ENCODE measurements at regions not wholly inside any gene's neighbourhood (a gene's known extent, or its start where the extent isn't known, plus 50 kb on each side); places are given as distances from the start of the nearest gene placed in this dataset.

DNA sequence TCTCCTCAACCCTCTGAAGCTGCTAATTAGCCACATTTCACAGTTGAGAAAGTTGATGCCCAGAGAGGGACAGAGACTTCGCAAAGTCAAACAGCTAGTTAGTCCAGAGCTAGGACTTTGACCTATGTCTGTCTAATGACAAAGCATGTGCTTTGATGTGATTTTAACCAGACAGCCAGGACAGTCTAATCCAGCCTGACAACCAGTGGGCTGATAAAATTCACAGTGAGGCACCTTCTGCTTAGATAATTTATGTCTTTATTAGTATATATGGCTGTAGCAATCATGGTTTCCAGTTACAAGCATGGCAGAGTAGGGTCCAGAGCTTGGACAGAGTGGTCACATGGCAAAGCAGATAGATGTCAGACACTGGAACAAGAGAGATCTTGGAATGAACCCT lies 133.6 kb upstream of the C1QTNF7 start:
- WGBS, 3 donors = 79 to 95% (median 79%) methylated on average over 1 of the region's 1 CpG
- Histone ChIP-seq H3K27me3 (ENCODE audit: control insufficient read depth in 3 of 3, insufficient read depth in 3 of 3, low read length in 3 of 3) (no peaks in the 10 kb centered on the region), H3K36me3 (ENCODE audit: control insufficient read depth in 3 of 3, insufficient read depth in 2 of 3, low read depth in 1 of 3, low read length in 3 of 3) (no peaks in the 10 kb centered on the region), H3K27ac (ENCODE audit: low read depth in 1 of 3, low read length in 2 of 3) (no peak overlapping the region), H3K4me1 (ENCODE audit: control insufficient read depth in 3 of 3, insufficient read depth in 2 of 3, low read depth in 1 of 3, low read length in 2 of 3) (no peaks in the 10 kb centered on the region), H3K4me3 (ENCODE audit: low read depth in 1 of 3, low read length in 3 of 3) (no peak overlapping the region), H3K9me3 (ENCODE audit: control insufficient read depth in 2 of 2, insufficient read depth in 1 of 2, low read depth in 1 of 2, low read length in 1 of 2) (no peaks in the 10 kb centered on the region)
- DNase-seq = no peak
- no peak for FAIRE-seq

DNA sequence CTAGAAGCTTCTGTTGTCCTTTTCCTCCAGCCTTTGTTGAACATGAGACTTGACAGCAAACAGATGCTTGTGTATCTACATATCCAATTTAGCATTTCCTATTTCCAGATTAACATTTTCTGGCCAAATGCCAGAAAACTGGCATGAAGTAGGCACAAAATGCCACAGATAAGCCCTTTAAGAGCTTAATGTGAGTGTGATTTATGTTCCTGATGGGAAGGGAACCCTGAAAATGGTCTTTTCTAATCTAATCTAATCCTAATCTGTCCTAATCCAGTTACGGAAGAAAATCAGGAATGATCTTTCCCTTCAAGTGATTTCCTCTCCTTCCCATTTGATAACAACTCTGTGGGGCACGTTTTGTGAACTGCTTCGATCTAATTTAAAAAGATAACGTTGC lies 133.0 kb upstream of the C1QTNF7 start:
- no peaks in the 10 kb centered on the region for H3K9me3 ChIP-seq (ENCODE audit: control insufficient read depth in 2 of 2, insufficient read depth in 1 of 2, low read depth in 1 of 2, low read length in 1 of 2)
- H3K36me3 ChIP-seq (ENCODE audit: control insufficient read depth in 3 of 3, insufficient read depth in 2 of 3, low read depth in 1 of 3, low read length in 3 of 3) = no peaks in the 10 kb centered on the region
- no peak for DNase-seq
- no peaks in the 10 kb centered on the region for H3K4me1 ChIP-seq (ENCODE audit: control insufficient read depth in 3 of 3, insufficient read depth in 2 of 3, low read depth in 1 of 3, low read length in 2 of 3)
- WGBS, 3 donors = 41 to 55% (median 48%) methylated on average over 4 of the region's 4 CpGs
- no peak for FAIRE-seq
- no peak overlapping the region for H3K4me3 ChIP-seq (ENCODE audit: low read depth in 1 of 3, low read length in 3 of 3)
- no peak overlapping the region for H3K27ac ChIP-seq (ENCODE audit: low read depth in 1 of 3, low read length in 2 of 3)
- H3K27me3 ChIP-seq (ENCODE audit: control insufficient read depth in 3 of 3, insufficient read depth in 3 of 3, low read length in 3 of 3) = no peaks in the 10 kb centered on the region

DNA sequence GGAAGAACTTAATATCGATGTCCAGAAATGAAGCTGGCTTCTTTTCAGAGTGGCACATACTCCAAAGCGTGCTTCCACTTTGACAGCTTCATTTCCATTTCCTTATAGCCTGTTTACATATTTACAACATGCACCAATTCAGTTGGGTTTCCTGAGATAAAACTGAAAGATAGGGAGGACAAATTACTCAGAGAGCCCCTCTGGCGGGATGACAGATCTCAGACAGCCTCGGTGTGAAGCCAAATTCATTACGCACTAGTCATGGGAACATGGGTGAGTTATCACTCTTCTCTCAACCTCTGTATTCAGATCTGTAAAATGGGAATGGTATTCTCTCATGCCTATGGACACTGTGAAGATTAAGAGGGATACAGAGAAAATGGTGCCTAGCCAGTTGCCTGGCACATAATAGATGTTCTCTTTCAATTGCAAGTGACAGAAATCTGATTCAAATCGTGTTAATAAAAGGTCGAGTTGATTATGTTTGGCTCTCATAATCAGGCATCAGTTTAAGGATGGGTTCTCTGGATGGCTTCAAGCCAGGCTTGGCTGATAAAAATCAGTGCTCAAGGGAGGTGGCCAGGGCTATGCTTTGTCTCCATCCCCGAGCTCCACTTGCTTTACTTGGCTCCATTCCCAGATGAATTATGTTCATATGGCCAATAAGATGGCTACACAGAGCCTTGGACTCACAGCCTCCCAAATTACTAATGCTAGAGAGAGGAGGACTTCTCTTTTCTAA lies 132.2 kb upstream of the C1QTNF7 start:
- no peak for FAIRE-seq
- Histone ChIP-seq H3K27me3 (ENCODE audit: control insufficient read depth in 3 of 3, insufficient read depth in 3 of 3, low read length in 3 of 3) (no peaks in the 10 kb centered on the region), H3K4me1 (ENCODE audit: control insufficient read depth in 3 of 3, insufficient read depth in 2 of 3, low read depth in 1 of 3, low read length in 2 of 3) (no peaks in the 10 kb centered on the region), H3K27ac (ENCODE audit: low read depth in 1 of 3, low read length in 2 of 3) (no peak overlapping the region), H3K4me3 (ENCODE audit: low read depth in 1 of 3, low read length in 3 of 3) (no peak overlapping the region), H3K9me3 (ENCODE audit: control insufficient read depth in 2 of 2, insufficient read depth in 1 of 2, low read depth in 1 of 2, low read length in 1 of 2) (no peaks in the 10 kb centered on the region), H3K36me3 (ENCODE audit: control insufficient read depth in 3 of 3, insufficient read depth in 2 of 3, low read depth in 1 of 3, low read length in 3 of 3) (no peaks in the 10 kb centered on the region)
- no peak for DNase-seq
- WGBS, 3 donors = 70 to 73% (median 71%) methylated on average over 8 of the region's 8 CpGs

DNA sequence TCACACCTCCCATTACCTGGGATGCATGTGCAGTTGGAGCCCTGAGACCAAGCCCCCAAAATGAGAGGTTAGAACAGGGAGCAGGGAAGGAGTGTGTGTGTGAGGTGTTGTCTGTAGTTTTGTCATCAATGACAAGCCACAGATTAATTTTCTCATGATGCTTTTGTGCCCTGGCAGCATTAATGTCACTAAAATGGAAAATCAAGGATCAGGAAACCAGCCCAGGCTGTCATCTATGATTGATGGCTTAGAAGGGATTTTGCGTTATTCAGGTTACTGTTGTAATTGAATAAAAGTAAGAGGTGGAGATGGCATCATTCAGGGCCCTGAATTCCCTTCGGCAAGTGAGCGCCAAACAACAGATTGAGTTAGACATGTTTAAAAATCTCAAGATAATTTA lies 130.5 kb upstream of the C1QTNF7 start:
- DNase-seq = no peak
- no peak for FAIRE-seq

DNA sequence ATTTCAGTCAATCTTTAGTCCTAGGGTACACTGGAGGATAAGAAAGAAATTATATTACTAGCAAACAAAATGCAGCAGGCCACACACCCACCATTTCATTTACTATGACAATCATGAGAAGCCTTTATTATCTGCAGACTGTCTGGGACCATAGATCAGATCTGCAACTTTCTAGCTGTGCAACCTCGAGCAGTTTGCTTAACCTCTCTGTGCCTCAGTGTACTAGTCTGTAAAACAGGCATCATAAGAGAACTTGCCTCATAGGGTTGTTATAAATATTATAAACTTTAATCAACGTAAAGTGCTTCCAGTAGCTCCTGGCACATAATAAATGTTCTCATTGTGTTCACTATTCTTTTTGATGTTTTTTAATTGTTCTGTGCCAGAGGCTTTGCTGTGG lies 128.2 kb upstream of the C1QTNF7 start:
- 52 to 73% (median 56%) methylated on average over 2 of the region's 2 CpGs for WGBS, 3 donors
- Histone ChIP-seq H3K9me3 (ENCODE audit: control insufficient read depth in 2 of 2, insufficient read depth in 1 of 2, low read depth in 1 of 2, low read length in 1 of 2) (no peaks in the 10 kb centered on the region), H3K36me3 (ENCODE audit: control insufficient read depth in 3 of 3, insufficient read depth in 2 of 3, low read depth in 1 of 3, low read length in 3 of 3) (no peaks in the 10 kb centered on the region), H3K27ac (ENCODE audit: low read depth in 1 of 3, low read length in 2 of 3) (no peak overlapping the region), H3K27me3 (ENCODE audit: control insufficient read depth in 3 of 3, insufficient read depth in 3 of 3, low read length in 3 of 3) (no peaks in the 10 kb centered on the region), H3K4me1 (ENCODE audit: control insufficient read depth in 3 of 3, insufficient read depth in 2 of 3, low read depth in 1 of 3, low read length in 2 of 3) (no peaks in the 10 kb centered on the region), H3K4me3 (ENCODE audit: low read depth in 1 of 3, low read length in 3 of 3) (no peak overlapping the region)
- FAIRE-seq = no peak
- DNase-seq = no peak

More for the DNA sequence above, 130.5 kb upstream of the C1QTNF7 start:
- Histone ChIP-seq H3K36me3 (ENCODE audit: control insufficient read depth in 3 of 3, insufficient read depth in 2 of 3, low read depth in 1 of 3, low read length in 3 of 3) (no peaks in the 10 kb centered on the region), H3K4me1 (ENCODE audit: control insufficient read depth in 3 of 3, insufficient read depth in 2 of 3, low read depth in 1 of 3, low read length in 2 of 3) (no peaks in the 10 kb centered on the region), H3K4me3 (ENCODE audit: low read depth in 1 of 3, low read length in 3 of 3) (no peak overlapping the region), H3K9me3 (ENCODE audit: control insufficient read depth in 2 of 2, insufficient read depth in 1 of 2, low read depth in 1 of 2, low read length in 1 of 2) (no peaks in the 10 kb centered on the region), H3K27me3 (ENCODE audit: control insufficient read depth in 3 of 3, insufficient read depth in 3 of 3, low read length in 3 of 3) (no peaks in the 10 kb centered on the region), H3K27ac (ENCODE audit: low read depth in 1 of 3, low read length in 2 of 3) (no peak overlapping the region)
- WGBS, 3 donors = 91 to 94% (median 93%) methylated on average over 3 of the region's 3 CpGs

DNA sequence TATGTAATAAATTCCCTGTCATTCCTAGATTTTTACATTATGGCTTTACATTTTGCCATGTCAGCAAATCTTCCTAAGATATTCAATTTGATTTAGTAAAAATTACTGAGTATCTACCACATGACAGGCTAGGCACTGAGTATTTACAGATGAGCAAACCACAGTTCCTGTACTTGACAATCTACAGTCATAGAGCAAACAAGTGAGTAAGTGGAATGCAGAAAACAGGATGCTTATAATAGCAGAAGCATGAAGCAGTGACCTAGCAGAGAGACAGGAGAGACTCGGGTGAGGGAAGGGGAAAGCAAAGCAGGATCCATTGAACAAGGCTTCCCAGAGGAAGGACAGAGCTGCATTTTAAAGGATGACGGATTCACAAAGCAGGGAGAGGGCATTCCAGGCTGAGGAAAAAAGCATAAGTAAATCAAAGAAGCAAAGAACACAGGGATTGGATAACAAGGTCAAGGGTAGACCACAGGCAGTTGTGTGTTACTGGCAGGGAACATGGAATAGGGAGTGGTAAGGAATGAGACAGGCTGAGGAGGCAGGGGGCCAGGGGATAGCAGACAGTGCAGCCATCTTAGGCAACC lies 124.7 kb upstream of the C1QTNF7 start:
- no peak overlapping the region for H3K4me3 ChIP-seq (ENCODE audit: low read depth in 1 of 3, low read length in 3 of 3)
- FAIRE-seq (no peak), DNase-seq (no peak)
- 52 to 69% (median 62%) methylated on average over 2 of the region's 2 CpGs for WGBS, 3 donors
- no peaks in the 10 kb centered on the region for H3K27me3 ChIP-seq (ENCODE audit: control insufficient read depth in 3 of 3, insufficient read depth in 3 of 3, low read length in 3 of 3)
- H3K9me3 ChIP-seq (ENCODE audit: control insufficient read depth in 2 of 2, insufficient read depth in 1 of 2, low read depth in 1 of 2, low read length in 1 of 2) = no peaks in the 10 kb centered on the region
- H3K4me1 ChIP-seq (ENCODE audit: control insufficient read depth in 3 of 3, insufficient read depth in 2 of 3, low read depth in 1 of 3, low read length in 2 of 3) = no peaks in the 10 kb centered on the region
- no peaks in the 10 kb centered on the region for H3K36me3 ChIP-seq (ENCODE audit: control insufficient read depth in 3 of 3, insufficient read depth in 2 of 3, low read depth in 1 of 3, low read length in 3 of 3)
- H3K27ac ChIP-seq (ENCODE audit: low read depth in 1 of 3, low read length in 2 of 3) = peak overlapping the region in 2 of 3 donors; percentile 12 to 21

DNA sequence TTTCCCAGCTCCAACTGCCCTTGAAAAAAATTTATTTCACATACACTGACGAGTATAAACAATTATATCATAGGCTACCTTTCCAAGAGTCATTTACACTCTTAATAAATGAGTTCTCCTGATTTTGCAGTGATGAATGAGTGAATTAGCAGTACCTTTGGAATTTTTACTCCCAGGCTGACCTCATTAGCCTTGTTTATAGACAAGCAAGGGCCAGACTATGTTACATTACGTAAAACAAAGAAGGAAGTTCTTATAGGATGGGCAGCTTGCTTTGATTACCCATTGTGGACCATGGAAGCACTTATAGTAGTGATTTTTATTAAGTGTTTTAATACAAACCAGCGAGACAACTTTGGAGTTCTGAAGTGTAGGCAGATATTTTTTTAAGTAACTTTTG lies 112.9 kb upstream of the C1QTNF7 start:
- peaks cover 0 to 4% of the 10 kb centered on the region in 2 donors for H3K9me3 ChIP-seq (ENCODE audit: control insufficient read depth in 2 of 2, insufficient read depth in 1 of 2, low read depth in 1 of 2, low read length in 1 of 2)
- no peaks in the 10 kb centered on the region for H3K27me3 ChIP-seq (ENCODE audit: control insufficient read depth in 3 of 3, insufficient read depth in 3 of 3, low read length in 3 of 3)
- H3K4me1 ChIP-seq (ENCODE audit: control insufficient read depth in 3 of 3, insufficient read depth in 2 of 3, low read depth in 1 of 3, low read length in 2 of 3) = no peaks in the 10 kb centered on the region
- no peaks in the 10 kb centered on the region for H3K36me3 ChIP-seq (ENCODE audit: control insufficient read depth in 3 of 3, insufficient read depth in 2 of 3, low read depth in 1 of 3, low read length in 3 of 3)
- 38 to 54% (median 41%) methylated on average over 3 of the region's 3 CpGs for WGBS, 3 donors
- H3K27ac ChIP-seq (ENCODE audit: low read depth in 1 of 3, low read length in 2 of 3) = no peak overlapping the region
- DNase-seq = no peak
- H3K4me3 ChIP-seq (ENCODE audit: low read depth in 1 of 3, low read length in 3 of 3) = no peak overlapping the region
- FAIRE-seq = no peak

DNA sequence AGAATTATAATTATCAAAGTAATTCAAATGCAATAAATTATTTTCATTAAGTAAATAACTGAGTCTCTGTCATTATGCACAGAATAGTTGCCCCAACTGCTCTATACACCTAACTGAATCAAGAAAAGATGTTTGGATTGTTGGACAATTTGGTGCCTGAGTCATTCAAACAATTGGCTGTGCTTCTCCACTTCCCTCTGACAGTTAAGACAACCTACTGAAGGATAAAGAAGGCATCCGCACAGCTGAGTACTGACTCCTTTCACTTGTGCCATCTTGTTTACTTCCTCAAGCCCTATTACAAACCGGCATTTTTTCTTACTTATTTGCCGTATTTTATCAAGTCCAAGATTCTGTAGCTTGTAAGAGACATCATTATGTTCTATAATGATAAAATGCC lies 110.6 kb upstream of the C1QTNF7 start:
- Histone ChIP-seq H3K9me3 (ENCODE audit: control insufficient read depth in 2 of 2, insufficient read depth in 1 of 2, low read depth in 1 of 2, low read length in 1 of 2) (no peaks in the 10 kb centered on the region), H3K27me3 (ENCODE audit: control insufficient read depth in 3 of 3, insufficient read depth in 3 of 3, low read length in 3 of 3) (no peaks in the 10 kb centered on the region), H3K27ac (ENCODE audit: low read depth in 1 of 3, low read length in 2 of 3) (no peak overlapping the region), H3K4me1 (ENCODE audit: control insufficient read depth in 3 of 3, insufficient read depth in 2 of 3, low read depth in 1 of 3, low read length in 2 of 3) (no peaks in the 10 kb centered on the region), H3K4me3 (ENCODE audit: low read depth in 1 of 3, low read length in 3 of 3) (no peak overlapping the region), H3K36me3 (ENCODE audit: control insufficient read depth in 3 of 3, insufficient read depth in 2 of 3, low read depth in 1 of 3, low read length in 3 of 3) (no peaks in the 10 kb centered on the region)
- DNase-seq (no peak), FAIRE-seq (no peak)
- 79 to 82% (median 82%) methylated on average over 3 of the region's 3 CpGs for WGBS, 3 donors
